ENCODE measurements at regions not wholly inside any gene's neighbourhood (a gene's known extent, or its start where the extent isn't known, plus 50 kb on each side); places are given as distances from the start of the nearest gene placed in this dataset.
"Not testable (repeated sequence)": the region's sequence is repeated elsewhere in the genome, so short reads cannot be mapped to it uniquely, and the experiment has no call there.

- Histone ChIP-seq H3K27ac (ENCODE audit: low read length) (no peak overlapping the region), H4K20me1 (ENCODE audit: insufficient read depth) (no peaks in the 10 kb centered on the region), H3K9ac (ENCODE audit: low read length) (no peak overlapping the region), H3K79me2 (replicated peaks; ENCODE audit: insufficient read depth, low read length) (no peaks in the 10 kb centered on the region), H3F3A (ENCODE audit: insufficient read depth, low read length, poor library complexity, severe bottlenecking) (no peaks in the 10 kb centered on the region), H3K36me3 (ENCODE audit: insufficient read depth, low read length) (no peaks in the 10 kb centered on the region), H3K9me2 (ENCODE audit: insufficient read depth, low read length) (no peaks in the 10 kb centered on the region), H3K9me3 (ENCODE audit: low read length) (no peaks in the 10 kb centered on the region), H3K27me3 (ENCODE audit: insufficient read depth, low read depth, low read length) (no peaks in the 10 kb centered on the region), H3K4me2 (ENCODE audit: low read length) (no peak overlapping the region), H2AFZ (ENCODE audit: low read depth, low read length) (no peak overlapping the region), H3K4me3 (ENCODE audit: low read length) (no peak overlapping the region)
- peak; percentile 81 for TF ChIP-seq RAD21 (conservative IDR thresholded peaks at IDR 0.05)
- peak; percentile 75 for TF ChIP-seq SMC3 (conservative IDR thresholded peaks at IDR 0.05; ENCODE audit: poor library complexity)
- TF ChIP-seq, protein P1, sequence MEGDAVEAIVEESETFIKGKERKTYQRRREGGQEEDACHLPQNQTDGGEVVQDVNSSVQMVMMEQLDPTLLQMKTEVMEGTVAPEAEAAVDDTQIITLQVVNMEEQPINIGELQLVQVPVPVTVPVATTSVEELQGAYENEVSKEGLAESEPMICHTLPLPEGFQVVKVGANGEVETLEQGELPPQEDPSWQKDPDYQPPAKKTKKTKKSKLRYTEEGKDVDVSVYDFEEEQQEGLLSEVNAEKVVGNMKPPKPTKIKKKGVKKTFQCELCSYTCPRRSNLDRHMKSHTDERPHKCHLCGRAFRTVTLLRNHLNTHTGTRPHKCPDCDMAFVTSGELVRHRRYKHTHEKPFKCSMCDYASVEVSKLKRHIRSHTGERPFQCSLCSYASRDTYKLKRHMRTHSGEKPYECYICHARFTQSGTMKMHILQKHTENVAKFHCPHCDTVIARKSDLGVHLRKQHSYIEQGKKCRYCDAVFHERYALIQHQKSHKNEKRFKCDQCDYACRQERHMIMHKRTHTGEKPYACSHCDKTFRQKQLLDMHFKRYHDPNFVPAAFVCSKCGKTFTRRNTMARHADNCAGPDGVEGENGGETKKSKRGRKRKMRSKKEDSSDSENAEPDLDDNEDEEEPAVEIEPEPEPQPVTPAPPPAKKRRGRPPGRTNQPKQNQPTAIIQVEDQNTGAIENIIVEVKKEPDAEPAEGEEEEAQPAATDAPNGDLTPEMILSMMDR (IDR thresholded peaks at IDR 0.05; ENCODE audit: poor library complexity, severe bottlenecking): peak; percentile 74
- TF ChIP-seq EZH2 (IDR thresholded peaks at IDR 0.05; ENCODE audit: borderline replicate concordance, insufficient read depth, low read length, poor library complexity, severe bottlenecking): no peak
Observed at GRCh38 chrY:7344661-7345060, 433.1 kb upstream of the AMELY start.

GRCh38 chrY:7343261-7343660, 431.7 kb upstream of the AMELY start:
- H3K9ac ChIP-seq (ENCODE audit: low read length): no peak overlapping the region
- H3K9me3 ChIP-seq (ENCODE audit: low read length): no peaks in the 10 kb centered on the region
- no peaks in the 10 kb centered on the region for H3K27me3 ChIP-seq (ENCODE audit: insufficient read depth, low read depth, low read length)
- H3F3A ChIP-seq (ENCODE audit: insufficient read depth, low read length, poor library complexity, severe bottlenecking): no peaks in the 10 kb centered on the region
- no peaks in the 10 kb centered on the region for H3K9me2 ChIP-seq (ENCODE audit: insufficient read depth, low read length)
- H3K4me3 ChIP-seq (ENCODE audit: low read length): no peak overlapping the region
- H4K20me1 ChIP-seq (ENCODE audit: insufficient read depth): no peaks in the 10 kb centered on the region
- H3K4me2 ChIP-seq (ENCODE audit: low read length): no peak overlapping the region
- H3K27ac ChIP-seq (ENCODE audit: low read length): no peak overlapping the region
- H3K36me3 ChIP-seq (ENCODE audit: insufficient read depth, low read length): no peaks in the 10 kb centered on the region
- no peak for TF ChIP-seq SMC3 (conservative IDR thresholded peaks at IDR 0.05; ENCODE audit: poor library complexity)
- TF ChIP-seq MXI1 (conservative IDR thresholded peaks at IDR 0.05; ENCODE audit: poor library complexity, severe bottlenecking): no peak
- no peak for TF ChIP-seq RAD21 (conservative IDR thresholded peaks at IDR 0.05)
- TF ChIP-seq TAF1 (IDR thresholded peaks at IDR 0.05; ENCODE audit: low read depth): no peak
- no peak for TF ChIP-seq EP300 (conservative IDR thresholded peaks at IDR 0.05; ENCODE audit: poor library complexity, severe bottlenecking)
- TF ChIP-seq REST (IDR thresholded peaks at IDR 0.05; ENCODE audit: borderline replicate concordance): no peak
- TF ChIP-seq, protein P1 (IDR thresholded peaks at IDR 0.05; ENCODE audit: poor library complexity, severe bottlenecking): no peak
- TF ChIP-seq POLR2AphosphoS5 (IDR thresholded peaks at IDR 0.05): no peak
- TF ChIP-seq EZH2 (IDR thresholded peaks at IDR 0.05; ENCODE audit: borderline replicate concordance, insufficient read depth, low read length, poor library complexity, severe bottlenecking): no peak
- H3K79me2 ChIP-seq (replicated peaks; ENCODE audit: insufficient read depth, low read length): no peaks in the 10 kb centered on the region
- no peak overlapping the region for H2AFZ ChIP-seq (ENCODE audit: low read depth, low read length)

GRCh38 chrY:7342732-7343131, 431.2 kb upstream of the AMELY start:
- H3K36me3 ChIP-seq (ENCODE audit: insufficient read depth, low read length); H3K79me2 ChIP-seq (replicated peaks; ENCODE audit: insufficient read depth, low read length); H3K4me2 ChIP-seq (ENCODE audit: low read length); H3K4me3 ChIP-seq (ENCODE audit: low read length); H3K9ac ChIP-seq (ENCODE audit: low read length); H2AFZ ChIP-seq (ENCODE audit: low read depth, low read length); H4K20me1 ChIP-seq (ENCODE audit: insufficient read depth); H3F3A ChIP-seq (ENCODE audit: insufficient read depth, low read length, poor library complexity, severe bottlenecking); H3K27me3 ChIP-seq (ENCODE audit: insufficient read depth, low read depth, low read length); H3K9me2 ChIP-seq (ENCODE audit: insufficient read depth, low read length); H3K9me3 ChIP-seq (ENCODE audit: low read length); H3K27ac ChIP-seq (ENCODE audit: low read length): not testable (repeated sequence)
